IMR-90 (cell line): ENCODE measurements at regions not wholly inside any gene's neighbourhood (a gene's known extent, or its start where the extent isn't known, plus 50 kb on each side); places are given as distances from the start of the nearest gene placed in this dataset.

ENCODE experiments used
- CTCF ChIP-seq: conservative IDR thresholded peaks from 2 replicates; pipeline ENCODE4 v1.5.1; 2012; ENCODE audit warnings: mild to moderate bottlenecking, low read depth, low read length, improper control_type of control experiment
- RAD21 ChIP-seq: IDR thresholded peaks from 2 replicates; pipeline ENCODE4 v1.6.1; 2012; ENCODE audit warnings: low read length, improper control_type of control experiment

DNA sequence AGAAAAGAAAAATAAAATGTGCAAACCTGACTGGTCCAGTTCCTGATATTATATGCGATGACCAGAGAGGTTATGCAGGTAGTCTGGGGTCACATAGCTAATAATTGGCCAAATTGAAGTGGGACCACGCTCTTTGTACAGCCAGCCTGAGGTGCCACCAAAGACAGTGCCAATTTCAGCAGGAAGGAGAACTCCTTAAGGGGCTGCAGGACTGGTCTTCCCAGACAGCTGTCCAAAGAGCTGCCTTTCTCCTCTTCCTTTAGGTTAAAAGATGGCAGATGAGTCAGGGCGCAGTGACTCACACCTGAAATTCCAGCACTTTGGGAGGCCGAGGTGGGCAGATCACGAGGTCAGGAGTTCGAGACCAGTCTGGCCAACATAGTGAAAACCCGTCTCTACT, 95.5 kb downstream of the ACKR3 start:
- TF ChIP-seq CTCF (no peak), RAD21 (no peak)
